Transverse colon (tissue), 3 donors: ENCODE measurements at regions not wholly inside any gene's neighbourhood (a gene's known extent, or its start where the extent isn't known, plus 50 kb on each side); places are given as distances from the start of the nearest gene placed in this dataset.

Experiments
- POLR2A ChIP-seq: fragments of 450-650 bp; IDR thresholded peaks from one replicate; pipeline ENCODE4 v1.6.1; 2016; ENCODE audit warnings: antibody characterized with exemption, mild to moderate bottlenecking, moderate library complexity
- TF ChIP-seq, protein P1 (sequence below), 5 experiments: fragments of 200-600 bp in 3 of 5; fragments of 450-650 bp in 2 of 5; sonication (generic) in 3 of 5; IDR thresholded peaks; 1 replicate in 2 of 5; 2 replicates in 3 of 5; pipeline ENCODE4 v1.5.1; 2016 to 2017; ENCODE audit warnings: antibody characterized with exemption in 5 of 5, inconsistent platforms in 3 of 5, mild to moderate bottlenecking in 2 of 5, moderate library complexity in 1 of 5

DNA sequence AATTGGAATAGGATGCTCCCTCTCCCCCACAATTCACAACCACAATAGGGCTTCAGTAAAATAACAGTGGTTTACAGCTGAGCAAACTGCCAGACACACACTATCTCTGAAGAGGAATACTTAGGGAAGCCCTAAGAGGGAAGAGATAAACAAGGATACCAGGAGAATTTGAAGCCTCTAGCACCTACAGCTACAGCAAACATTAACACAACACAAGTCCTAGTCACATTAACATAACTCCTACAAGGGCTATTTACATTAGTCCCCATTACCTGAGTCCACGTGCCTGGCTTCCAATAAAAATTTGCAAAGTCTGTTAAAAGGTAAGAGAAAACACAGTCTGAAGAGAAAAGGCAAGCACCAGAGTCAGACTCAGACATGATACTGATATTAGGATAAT lies 346.9 kb upstream of the CDIN1 start:
- TF ChIP-seq, protein P1, sequence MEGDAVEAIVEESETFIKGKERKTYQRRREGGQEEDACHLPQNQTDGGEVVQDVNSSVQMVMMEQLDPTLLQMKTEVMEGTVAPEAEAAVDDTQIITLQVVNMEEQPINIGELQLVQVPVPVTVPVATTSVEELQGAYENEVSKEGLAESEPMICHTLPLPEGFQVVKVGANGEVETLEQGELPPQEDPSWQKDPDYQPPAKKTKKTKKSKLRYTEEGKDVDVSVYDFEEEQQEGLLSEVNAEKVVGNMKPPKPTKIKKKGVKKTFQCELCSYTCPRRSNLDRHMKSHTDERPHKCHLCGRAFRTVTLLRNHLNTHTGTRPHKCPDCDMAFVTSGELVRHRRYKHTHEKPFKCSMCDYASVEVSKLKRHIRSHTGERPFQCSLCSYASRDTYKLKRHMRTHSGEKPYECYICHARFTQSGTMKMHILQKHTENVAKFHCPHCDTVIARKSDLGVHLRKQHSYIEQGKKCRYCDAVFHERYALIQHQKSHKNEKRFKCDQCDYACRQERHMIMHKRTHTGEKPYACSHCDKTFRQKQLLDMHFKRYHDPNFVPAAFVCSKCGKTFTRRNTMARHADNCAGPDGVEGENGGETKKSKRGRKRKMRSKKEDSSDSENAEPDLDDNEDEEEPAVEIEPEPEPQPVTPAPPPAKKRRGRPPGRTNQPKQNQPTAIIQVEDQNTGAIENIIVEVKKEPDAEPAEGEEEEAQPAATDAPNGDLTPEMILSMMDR (IDR thresholded peaks at IDR 0.05): no peak
- no peak for TF ChIP-seq POLR2A
